Vagina (tissue), 2 donors: ENCODE measurements at regions not wholly inside any gene's neighbourhood (a gene's known extent, or its start where the extent isn't known, plus 50 kb on each side); places are given as distances from the start of the nearest gene placed in this dataset.

Experiments
- DNase-seq, 2 donors: peaks; one replicate each; pipeline ENCODE4 v3.0.0-alpha.2; 2017; ENCODE audit errors: extremely low spot score in 2 of 2
- H3K27ac ChIP-seq: fragments of 200-600 bp; sonication (generic); one replicate; pipeline ENCODE4 v1.5.1; 2019
- H3K27me3 ChIP-seq: fragments of 200-600 bp; sonication (generic); one replicate; pipeline ENCODE4 v1.5.1; 2019
- H3K36me3 ChIP-seq, 2 donors: fragments of 200-600 bp; sonication (generic); one replicate each; pipeline ENCODE4 v1.5.1; 2017 to 2019
- H3K4me1 ChIP-seq: fragments of 200-600 bp; sonication (generic); one replicate; pipeline ENCODE4 v1.5.1; 2019
- H3K4me3 ChIP-seq, 2 donors: fragments of 200-600 bp; sonication (generic); 1 replicate in 1 of 2; 2 replicates in 1 of 2; pipeline ENCODE4 v1.5.1; 2016 to 2019
- H3K9me3 ChIP-seq: fragments of 200-600 bp; sonication (generic); one replicate; pipeline ENCODE4 v1.5.1; 2019
- CTCF ChIP-seq, 3 experiments: fragments of 450-650 bp in 2 of 3; fragments of 200-600 bp in 1 of 3; sonication (generic) in 1 of 3; IDR thresholded peaks; one replicate each; pipeline ENCODE4 v1.5.1; 2017 to 2019; ENCODE audit warnings: antibody characterized with exemption in 3 of 3, mild to moderate bottlenecking in 2 of 3, moderate library complexity in 2 of 3
- POLR2A ChIP-seq, 2 donors: fragments of 450-650 bp; IDR thresholded peaks; one replicate each; pipeline ENCODE4 v1.6.1; 2017; ENCODE audit warnings: antibody characterized with exemption in 2 of 2, mild to moderate bottlenecking in 2 of 2, moderate library complexity in 2 of 2
- POLR2AphosphoS5 ChIP-seq, 2 donors: sonication (generic); formaldehyde crosslinking; IDR thresholded peaks; one replicate each; pipeline ENCODE4 v1.9.0; 2017; ENCODE audit warnings: antibody characterized with exemption in 2 of 2, mild to moderate bottlenecking in 2 of 2, low read depth in 1 of 2; ENCODE audit not compliant: insufficient read depth in 1 of 2
- intact Hi-C: fragments of 100-400 bp; cut with DNase I; formaldehyde crosslinking; loops from one replicate; pipeline ENCODE4 v1.15.1; 2023

DNA sequence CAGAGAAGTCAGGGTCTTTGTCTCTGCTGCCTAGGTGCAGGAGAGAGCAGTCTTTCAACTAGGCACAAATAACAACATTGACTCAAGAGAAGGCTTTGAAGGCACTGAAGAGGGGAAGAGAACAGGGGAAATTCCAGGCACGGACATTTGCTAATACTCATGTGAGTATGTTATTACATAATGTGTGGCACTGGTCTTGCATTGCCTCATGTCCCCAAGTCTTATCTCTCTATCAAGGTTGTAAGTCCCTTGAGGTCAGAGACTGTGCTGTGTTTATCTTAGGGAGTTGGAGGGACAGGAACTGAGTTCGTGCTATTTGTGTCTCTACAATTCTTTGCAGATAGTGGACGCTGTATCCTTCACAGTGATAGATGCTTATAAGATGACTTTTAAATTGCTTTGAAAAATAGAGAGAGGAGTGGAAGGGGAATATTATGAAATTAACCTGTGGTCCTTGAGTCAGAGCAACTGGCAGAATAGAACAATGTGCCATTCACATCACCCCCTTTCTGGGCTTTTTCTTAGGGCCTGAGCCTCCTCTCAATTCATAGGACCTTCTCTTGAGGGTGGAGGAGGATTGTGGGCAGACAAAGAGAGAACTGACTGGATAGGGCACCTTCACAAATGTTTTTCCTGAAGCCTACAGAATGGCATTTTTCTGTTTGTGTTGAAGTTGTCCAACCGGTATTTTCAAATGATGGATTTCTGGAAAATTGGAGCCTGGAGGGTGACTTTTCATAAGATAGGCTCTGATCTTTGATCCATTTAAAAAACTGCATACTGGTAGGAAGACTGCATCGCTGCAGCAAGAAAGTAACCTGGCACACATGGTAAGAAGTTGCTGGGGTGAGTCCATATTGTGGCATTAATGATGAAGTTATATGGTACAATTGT lies 96.6 kb upstream of the CXCR4 start:
- no peak for DNase-seq
- H3K27me3 ChIP-seq, result no peaks in the 10 kb centered on the region
- intact Hi-C loops, result no loop called here
- no peak overlapping the region for H3K27ac ChIP-seq
- TF ChIP-seq POLR2AphosphoS5 (IDR thresholded peaks at IDR 0.05; ENCODE audit: insufficient read depth in 1 of 2, low read depth in 1 of 2) (no peak), CTCF (IDR thresholded peaks at IDR 0.05) (no peak)
- no peaks in the 10 kb centered on the region for H3K4me1 ChIP-seq
- no peaks in the 10 kb centered on the region for H3K36me3 ChIP-seq
- no peak overlapping the region for H3K4me3 ChIP-seq
- H3K9me3 ChIP-seq, result no peaks in the 10 kb centered on the region

DNA sequence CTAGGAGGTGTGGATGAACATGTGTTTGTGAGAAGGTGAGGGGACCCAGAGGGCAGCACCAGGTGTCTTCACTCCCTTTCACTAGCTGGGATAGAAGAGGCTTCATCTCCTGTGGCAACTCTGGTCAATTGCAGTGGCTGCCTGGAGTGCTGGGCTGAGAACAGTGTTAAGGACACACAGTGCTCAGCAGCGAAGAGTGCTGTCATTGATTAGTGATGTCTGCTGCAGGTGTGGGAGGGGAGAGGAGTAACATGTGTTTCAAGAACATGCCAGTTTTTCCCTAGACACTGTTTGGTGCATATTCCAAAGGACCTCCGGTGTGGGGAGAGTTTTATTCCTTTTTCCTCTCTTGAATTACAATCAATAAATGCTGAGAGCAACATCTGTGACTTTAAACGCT lies 95.9 kb upstream of the CXCR4 start:
- no peaks in the 10 kb centered on the region for H3K27me3 ChIP-seq
- H3K36me3 ChIP-seq, result no peaks in the 10 kb centered on the region
- TF ChIP-seq POLR2A (IDR thresholded peaks at IDR 0.05), result no peak
- intact Hi-C loops, result no loop called here
- DNase-seq, result no peak
- H3K9me3 ChIP-seq, result no peaks in the 10 kb centered on the region
- H3K27ac ChIP-seq, result no peak overlapping the region
- H3K4me3 ChIP-seq, result no peak overlapping the region
- no peaks in the 10 kb centered on the region for H3K4me1 ChIP-seq

DNA sequence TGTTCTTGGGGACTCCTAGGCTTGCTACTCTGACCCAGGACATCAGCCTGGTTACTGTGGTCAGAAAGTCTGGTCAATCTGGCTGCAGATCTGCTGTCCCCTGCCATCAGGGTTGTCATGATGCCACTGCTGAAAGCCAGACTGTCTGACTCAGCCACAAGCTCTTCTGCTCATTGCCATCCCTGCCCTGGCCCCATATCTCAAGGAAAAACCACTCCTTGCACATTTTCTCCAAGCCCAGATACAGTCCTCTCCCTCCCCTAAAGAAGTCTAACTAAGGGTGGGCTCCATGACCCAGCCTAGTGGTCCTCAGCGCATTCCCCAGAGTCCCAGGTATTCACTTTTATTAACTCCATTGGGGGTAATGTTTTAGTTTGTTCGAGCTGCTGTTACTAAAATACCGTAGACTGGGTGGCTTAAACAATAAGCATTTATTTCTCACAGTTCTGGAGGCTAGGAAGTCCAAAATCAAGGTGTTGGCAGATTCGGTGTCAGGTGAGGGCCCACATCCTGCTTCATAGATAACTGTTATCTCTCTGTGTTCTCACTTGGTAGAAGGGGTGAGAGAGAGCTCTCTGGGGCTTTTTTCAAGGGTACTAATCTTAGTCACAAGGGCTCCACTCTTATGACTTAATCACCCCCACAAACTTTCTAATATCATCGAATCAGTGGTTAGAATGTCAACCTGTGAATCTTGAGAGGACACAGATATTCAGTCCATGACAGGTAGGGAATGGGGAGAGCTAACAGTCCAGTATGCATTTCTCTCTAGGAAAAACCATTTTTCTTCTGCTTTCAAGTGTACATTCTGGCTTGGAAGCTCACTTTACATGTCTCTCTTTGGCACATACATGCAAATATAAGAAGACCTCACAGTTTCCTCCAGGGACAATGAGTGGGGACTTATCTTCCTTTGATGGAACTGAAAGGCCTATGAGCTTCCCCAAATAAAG lies 94.8 kb upstream of the CXCR4 start:
- intact Hi-C loops, result no loop called here
- Histone ChIP-seq H3K4me3 (no peak overlapping the region), H3K36me3 (no peaks in the 10 kb centered on the region), H3K27ac (no peak overlapping the region), H3K9me3 (no peaks in the 10 kb centered on the region), H3K27me3 (no peaks in the 10 kb centered on the region), H3K4me1 (no peaks in the 10 kb centered on the region)
- DNase-seq, result no peak
- TF ChIP-seq POLR2AphosphoS5 (IDR thresholded peaks at IDR 0.05; ENCODE audit: insufficient read depth in 1 of 2, low read depth in 1 of 2), result no peak
- no peak for TF ChIP-seq POLR2A (IDR thresholded peaks at IDR 0.05)
- no peak for TF ChIP-seq CTCF (IDR thresholded peaks at IDR 0.05)

DNA sequence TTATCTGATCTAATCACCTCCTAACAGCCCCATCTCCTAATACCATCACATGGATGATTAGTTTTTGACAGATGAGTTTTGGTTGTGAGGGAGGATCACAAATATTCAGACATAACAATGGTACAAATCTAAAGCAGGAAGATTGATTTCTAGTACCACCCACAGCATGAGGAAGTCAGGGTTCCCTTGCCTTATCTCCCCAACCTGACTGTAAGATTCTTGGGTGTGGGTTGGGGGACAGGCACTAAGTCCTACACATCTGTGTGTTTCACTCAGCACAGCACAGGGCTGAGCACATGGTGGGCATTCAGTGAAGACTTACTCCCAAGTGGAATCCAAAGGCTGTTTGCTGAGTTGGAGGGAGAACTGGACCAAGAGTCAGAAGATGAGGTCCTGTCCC lies 93.8 kb upstream of the CXCR4 start:
- H3K9me3 ChIP-seq, result no peaks in the 10 kb centered on the region
- TF ChIP-seq POLR2A (IDR thresholded peaks at IDR 0.05), result no peak
- TF ChIP-seq CTCF (IDR thresholded peaks at IDR 0.05), result no peak
- TF ChIP-seq POLR2AphosphoS5 (IDR thresholded peaks at IDR 0.05; ENCODE audit: insufficient read depth in 1 of 2, low read depth in 1 of 2), result no peak
- H3K27me3 ChIP-seq, result no peaks in the 10 kb centered on the region
- H3K4me1 ChIP-seq, result no peaks in the 10 kb centered on the region
- intact Hi-C loops, result no loop called here
- no peak overlapping the region for H3K27ac ChIP-seq
- H3K4me3 ChIP-seq, result no peak overlapping the region
- DNase-seq, result no peak
- H3K36me3 ChIP-seq, result no peaks in the 10 kb centered on the region

- Histone ChIP-seq H3K27ac (no peak overlapping the region), H3K36me3 (no peaks in the 10 kb centered on the region), H3K9me3 (no peaks in the 10 kb centered on the region), H3K4me3 (no peak overlapping the region), H3K4me1 (no peaks in the 10 kb centered on the region), H3K27me3 (no peaks in the 10 kb centered on the region)
- no peak for DNase-seq
- TF ChIP-seq POLR2A (IDR thresholded peaks at IDR 0.05) (no peak), CTCF (IDR thresholded peaks at IDR 0.05) (no peak), POLR2AphosphoS5 (IDR thresholded peaks at IDR 0.05; ENCODE audit: insufficient read depth in 1 of 2, low read depth in 1 of 2) (no peak)
- intact Hi-C loops, result no loop called here
These were observed 92.9 kb upstream of the CXCR4 start for GRCh38 chr2:136210822-136211221.
